ENCODE measurements at regions not wholly inside any gene's neighbourhood (a gene's known extent, or its start where the extent isn't known, plus 50 kb on each side); places are given as distances from the start of the nearest gene placed in this dataset.

DNA sequence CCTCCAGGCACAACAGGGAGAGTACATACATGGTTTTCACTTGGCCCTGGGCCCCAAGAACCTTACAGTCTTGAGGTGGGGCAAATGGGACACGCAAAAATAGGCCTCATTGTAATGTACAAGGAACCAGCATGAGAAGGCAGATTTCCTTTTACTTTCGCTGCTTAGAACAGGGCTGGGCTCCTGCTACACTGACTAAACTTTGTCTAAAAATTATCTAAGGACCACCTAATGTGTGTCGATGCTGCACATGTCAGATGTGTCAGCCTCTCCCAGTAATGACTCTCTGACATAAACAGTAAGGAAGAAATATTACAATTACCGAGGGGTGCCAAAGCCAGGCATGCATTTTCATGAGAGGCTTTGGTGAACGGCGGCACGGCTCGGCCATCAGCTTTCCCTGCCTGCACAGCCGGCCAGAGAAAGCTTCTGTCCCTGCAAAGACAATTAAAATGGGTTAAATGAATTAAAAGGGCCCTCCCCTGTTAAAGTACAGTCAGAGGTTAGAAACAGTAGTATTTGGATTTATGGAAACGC lies 224.2 kb upstream of the IRX3 start:
- no peak for DNase-seq

- no peak for DNase-seq
Measured at GRCh38 chr16:54509456-54509855, 222.9 kb upstream of the IRX3 start.

DNA sequence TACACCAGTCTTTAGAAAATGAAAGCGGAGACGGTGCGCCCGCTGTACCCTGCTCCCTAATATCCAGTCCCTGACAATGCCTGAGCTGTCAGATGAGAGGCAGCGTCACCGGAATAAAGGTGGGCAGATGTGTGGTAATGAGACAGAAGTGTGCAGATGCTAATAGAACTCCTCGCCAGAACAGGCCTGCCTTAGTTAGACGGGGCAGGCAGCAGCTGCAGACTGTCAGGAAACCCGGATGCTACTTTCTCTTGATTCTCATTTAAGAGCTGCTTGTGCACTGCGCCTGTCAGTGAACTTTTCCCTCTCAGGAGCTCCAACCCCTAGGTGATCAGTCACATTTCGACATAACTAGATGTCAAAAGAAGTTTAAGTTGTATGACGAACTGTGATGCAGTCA lies 221.8 kb upstream of the IRX3 start:
- DNase-seq = no peak

DNA sequence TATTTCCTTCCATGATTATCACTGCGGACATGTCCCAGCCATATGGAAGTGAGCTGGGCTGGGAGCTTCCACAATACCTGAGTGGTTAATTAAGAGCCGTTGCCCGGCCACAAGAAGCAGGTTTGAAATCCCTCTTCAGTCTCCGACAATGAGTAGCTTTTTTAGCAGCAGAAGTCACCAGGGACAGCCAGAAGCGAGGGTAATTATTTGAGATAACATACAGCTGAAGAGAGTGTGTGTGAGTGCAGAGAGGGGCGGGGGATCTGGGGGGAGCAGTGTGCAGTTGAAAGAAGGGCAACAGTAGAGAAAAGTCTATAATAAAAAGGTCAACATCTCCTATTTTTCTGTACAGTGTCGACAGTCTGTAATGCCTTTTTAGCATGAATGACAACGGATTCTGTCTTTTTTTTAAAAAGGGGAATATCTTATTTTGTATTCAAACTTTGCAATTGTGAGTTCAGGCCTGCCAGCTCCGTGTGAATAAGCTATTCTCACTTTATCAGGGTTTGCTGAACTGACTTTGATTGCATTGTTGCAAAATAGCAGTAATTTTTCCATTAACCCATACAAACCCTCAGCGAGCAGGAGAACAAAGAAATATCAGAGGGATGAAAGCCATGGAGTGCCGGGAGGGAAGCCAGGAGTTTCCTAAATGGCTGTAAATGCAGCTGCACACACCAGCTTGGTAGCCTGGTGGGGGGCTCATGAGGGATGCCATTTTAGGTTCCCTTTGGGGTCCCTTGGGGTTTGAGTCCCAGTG lies 220.3 kb upstream of the IRX3 start:
- no peak for DNase-seq

- DNase-seq = no peak
Measured at GRCh38 chr16:54506214-54506580, 219.6 kb upstream of the IRX3 start.

DNA sequence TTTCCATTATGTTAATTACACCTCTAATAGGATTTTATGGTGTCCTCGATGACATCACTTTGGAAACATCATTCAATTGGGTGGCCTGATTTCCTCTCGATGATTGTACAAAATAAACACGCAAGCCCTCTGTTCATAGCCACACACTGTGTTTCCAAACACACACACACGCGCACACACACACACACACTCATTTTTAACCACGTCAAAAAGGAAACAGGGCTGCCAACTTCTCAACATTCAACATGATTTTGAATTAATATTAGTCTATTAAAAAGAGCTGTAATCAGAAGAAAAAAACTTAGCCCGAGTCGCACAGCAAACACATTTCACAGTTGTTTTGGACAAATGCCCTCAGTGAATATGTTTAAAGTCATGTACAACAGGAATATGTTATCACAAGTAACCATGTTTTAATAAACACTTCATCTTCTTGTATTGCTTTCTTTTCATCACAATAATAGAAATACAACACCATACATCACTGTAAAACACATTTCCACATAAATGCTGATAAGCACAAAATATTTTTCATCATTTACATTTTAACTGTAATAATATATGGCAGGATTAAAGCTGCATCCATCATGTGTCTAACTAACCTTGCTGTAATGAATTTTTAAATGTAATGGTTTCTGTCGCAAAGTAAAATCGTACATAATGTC lies 219.1 kb upstream of the IRX3 start:
- DNase-seq = no peak

GRCh38 chr16:54504372-54504771 lies 217.8 kb upstream of the IRX3 start:
- no peak for DNase-seq

DNA sequence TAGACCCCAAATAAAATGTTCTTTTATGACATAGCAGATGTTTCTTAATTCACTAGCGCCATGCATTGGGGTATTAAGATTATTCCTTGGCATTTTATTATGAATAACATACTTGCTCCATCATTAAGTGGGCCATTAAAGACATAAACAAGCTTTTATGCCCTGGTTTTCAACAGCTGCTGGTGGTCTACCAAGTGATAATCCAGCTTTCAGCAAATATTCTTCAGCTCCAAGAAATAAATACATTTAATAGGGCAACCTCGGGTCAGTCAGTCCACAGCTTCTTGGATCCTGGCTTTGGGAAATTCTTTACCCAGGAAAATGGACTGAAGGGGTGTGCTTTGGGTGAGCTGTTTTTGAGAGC lies 217.3 kb upstream of the IRX3 start:
- no peak for DNase-seq

- no peak for DNase-seq
Measured at GRCh38 chr16:54503011-54503855, 216.6 kb upstream of the IRX3 start.

DNA sequence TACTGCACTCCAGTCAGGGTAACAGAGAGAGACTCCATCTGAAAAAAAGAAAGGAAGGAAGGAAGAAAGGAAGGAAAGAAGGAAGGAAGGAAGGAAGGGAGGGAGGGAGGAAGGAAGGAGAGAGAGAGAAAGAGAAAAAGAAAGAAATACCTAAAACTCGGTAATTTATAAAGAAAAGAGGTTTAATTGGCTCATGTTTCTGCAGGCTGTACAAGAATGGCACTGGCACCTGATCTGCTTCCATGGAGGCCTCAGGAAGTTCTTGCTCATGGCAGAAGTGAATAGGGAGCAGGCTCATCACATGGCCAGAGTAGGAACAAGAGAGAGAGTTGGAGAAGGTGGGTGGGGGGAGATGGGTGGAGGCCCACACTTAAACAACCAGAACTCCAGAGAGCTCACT lies 215.2 kb upstream of the IRX3 start:
- DNase-seq = no peak

DNA sequence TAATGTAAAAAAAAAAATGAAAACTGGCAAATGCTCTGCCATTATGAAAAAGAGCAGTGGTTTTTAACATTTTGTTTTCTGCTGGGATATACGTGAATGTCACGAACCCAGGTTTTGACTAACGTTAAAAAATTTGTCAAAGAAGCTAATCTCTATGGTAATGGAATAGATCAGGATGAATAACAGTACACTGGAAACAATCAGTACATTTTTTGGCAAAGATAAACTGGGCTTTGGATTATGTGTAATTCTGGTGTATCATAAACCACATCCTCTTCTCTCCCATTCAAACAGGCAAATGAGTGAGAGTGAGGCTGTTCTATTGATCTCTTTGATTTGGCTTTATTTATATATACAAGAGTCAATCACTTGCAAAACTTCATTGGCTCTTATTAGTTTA lies 207.0 kb upstream of the IRX3 start:
- DNase-seq = no peak

- DNase-seq = no peak
Measured at GRCh38 chr16:54493061-54493460, 206.5 kb upstream of the IRX3 start.

DNA sequence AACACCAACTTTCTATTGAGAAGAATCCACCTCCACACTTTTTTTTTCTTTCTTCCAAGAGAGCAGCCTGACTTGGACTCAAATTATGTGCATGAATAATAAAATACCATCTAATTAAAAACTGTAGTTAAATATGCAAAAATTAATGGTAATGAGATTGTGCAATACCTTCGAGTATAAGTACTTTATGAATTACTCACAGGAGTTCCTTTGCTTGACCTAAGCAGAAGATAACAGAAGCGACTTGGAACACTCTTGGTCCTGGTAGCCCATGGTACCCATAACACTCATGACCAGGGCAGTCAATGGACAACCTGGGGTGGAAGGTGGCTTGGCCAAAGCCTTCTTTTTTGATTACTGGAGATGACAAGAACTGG lies 203.5 kb upstream of the IRX3 start:
- no peak for DNase-seq

DNA sequence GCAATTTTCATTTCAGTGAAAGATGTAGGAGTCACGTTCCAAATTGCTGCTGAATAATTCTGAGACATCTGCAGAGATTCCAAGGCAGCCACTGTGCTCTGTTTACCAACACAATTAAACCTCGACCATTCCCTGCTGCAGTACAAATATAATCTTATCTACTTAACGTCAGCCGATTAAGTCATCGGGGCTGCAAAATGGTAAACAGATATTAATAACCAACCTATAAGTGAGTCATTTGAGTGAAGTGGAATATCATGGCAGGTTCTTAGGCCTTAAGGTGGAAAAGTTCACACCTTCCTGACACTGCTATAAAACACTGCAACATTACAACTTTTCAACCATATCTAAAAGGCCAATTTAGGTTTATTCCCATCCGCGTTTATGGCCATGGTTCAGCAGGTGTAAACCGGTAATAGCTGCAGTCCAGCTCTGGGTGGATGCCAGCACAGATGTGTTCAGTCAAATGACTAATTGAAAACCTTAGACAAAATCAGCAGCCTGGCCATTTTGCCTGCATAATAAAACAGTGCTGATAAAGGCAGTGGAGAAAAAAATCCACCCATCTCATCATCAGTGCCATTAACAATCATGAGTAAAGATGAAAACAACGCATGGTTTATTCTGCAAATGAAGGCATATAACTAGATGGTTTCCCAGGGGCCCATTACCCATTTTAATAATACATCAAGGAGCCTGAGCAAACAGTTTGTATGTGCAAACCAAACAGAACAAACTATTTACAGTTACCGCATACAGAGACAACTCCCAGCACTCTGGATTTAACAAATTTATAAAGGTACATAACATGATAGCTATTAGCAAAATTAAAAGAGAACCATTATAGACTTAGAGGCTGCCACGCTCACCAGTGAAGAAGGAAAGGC lies 202.9 kb upstream of the IRX3 start:
- DNase-seq = no peak

DNA sequence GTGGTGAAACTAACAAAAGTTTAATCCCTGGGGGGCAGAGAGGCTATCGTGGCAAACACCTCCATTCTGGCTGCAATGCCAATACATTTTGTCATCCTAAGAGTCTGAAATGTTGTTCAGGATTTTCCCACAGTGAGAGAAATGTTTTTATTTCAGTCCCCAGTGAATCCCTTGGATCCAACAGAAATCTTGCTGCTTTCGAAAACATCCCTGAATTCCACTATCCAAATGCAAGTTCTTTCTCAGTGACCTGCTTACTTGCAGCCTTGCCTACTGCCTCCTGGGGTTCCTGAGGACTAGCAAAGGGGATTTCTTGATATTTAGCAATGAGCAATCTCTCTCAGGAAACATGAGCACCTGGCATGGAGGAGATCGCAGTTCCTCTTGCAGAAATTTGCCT lies 202.1 kb upstream of the IRX3 start:
- DNase-seq = no peak

DNA sequence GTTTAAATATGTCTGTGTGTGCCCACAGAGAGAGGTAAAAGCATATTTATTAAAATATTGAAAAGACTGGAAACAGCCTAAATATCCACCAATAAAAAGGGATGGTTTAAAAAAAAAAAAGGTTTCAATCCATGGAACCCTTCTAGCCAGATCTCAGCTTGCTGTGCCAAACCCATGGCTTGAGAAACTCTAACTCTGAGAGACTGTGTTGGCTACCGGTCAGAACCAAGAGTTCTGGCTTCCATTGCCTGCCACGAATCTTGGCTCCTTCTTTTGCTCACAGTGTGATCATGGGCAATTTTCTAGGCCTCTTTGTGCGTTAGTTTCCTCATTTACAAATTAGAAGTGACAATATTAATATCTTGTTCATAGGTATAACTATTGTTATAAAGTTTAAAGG lies 201.3 kb upstream of the IRX3 start:
- no peak for DNase-seq

GRCh38 chr16:54484700-54485099 lies 198.1 kb upstream of the IRX3 start:
- DNase-seq = no peak

DNA sequence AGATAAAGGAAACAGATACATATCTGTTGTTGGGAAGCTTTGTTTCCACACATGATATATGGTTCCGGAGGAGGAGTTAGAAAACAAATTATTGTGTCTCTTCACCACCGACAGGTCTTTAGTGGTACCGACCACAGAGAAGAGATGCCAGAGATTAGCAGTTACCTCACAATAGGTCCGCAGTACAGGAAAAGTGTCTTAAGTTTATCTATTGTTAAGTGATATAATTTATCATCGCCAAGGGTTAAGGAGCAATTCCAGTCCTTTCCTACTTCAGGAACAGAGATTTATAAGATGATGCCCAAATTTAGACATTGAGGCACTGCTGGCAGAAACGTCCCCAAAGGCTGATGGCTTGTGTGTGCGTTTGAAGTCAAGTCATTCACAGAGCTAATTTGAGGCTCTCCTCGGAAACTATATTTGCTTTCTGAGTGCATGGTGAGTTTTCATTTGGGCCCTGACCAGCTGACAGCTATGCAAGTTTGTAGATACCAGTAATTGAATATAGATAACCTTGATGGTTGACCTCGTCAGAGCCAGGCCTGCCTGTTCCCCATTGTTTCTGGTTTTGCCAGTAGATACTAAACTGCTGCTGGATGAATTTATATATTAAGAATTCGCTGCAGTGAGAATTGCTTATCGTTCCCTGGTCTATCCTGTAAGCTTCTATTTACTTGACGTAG lies 196.4 kb upstream of the IRX3 start:
- no peak for DNase-seq

DNA sequence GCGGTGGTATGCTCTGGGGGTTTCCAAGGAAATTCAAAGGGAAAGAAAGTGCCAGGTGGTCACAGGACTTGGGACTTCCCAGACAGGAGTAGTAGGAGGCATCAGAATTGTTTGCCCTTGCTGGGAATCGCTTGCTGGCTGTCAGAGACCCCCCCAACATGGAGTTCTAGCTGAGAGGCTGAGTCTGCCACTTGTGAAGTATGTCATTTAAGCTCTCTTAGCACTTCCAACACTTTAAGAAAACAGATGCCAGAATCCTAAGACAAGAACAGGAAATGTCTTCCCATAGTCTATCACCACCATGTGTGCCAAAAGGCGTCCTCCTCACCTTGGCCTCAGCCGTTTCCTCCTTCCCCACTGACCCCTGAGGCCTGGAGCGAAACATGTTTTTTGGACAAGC lies 193.8 kb upstream of the IRX3 start:
- no peak for DNase-seq

- no peak for DNase-seq
Measured at GRCh38 chr16:54479546-54479945, 193.0 kb upstream of the IRX3 start.

DNA sequence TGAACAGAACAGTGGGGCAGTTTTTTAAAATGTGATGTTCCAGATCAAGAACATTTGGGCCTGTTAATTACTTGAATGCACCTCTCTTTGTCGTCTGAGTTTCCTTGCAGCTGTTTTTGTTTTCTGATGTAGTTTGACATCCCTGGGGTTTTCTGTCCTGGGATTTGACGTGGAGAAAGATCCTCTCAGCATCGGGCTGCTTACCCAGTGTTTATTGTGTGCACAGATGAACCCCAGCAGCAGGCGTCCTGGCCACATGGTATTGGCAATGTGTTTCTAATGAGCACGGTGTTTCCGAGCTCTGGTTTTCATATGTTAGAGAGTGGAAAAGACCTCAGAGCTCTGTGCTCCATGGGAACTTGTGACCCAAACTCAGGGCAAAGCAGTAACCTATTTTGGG lies 191.1 kb upstream of the IRX3 start:
- DNase-seq = no peak

GRCh38 chr16:54475019-54475601 lies 188.5 kb upstream of the IRX3 start:
- DNase-seq = no peak

Measured in suppressor macrophage (primary cell).